Colonic mucosa (tissue), 4 donors: ENCODE measurements at regions not wholly inside any gene's neighbourhood (a gene's known extent, or its start where the extent isn't known, plus 50 kb on each side); places are given as distances from the start of the nearest gene placed in this dataset.

Experiments used
- DNase-seq: peaks from one replicate; pipeline ENCODE4 v3.0.0-alpha.2; 2020
- H3K27ac ChIP-seq: fragments of 200-600 bp; one replicate; pipeline ENCODE4 v1.8.0; 2021
- H3K27me3 ChIP-seq: fragments of 200-600 bp; one replicate; pipeline ENCODE4 v1.8.0; 2021
- H3K36me3 ChIP-seq: fragments of 200-600 bp; one replicate; pipeline ENCODE4 v1.8.0; 2021
- H3K4me1 ChIP-seq: fragments of 200-600 bp; one replicate; pipeline ENCODE4 v1.8.0; 2021; ENCODE audit warnings: mild to moderate bottlenecking
- H3K4me3 ChIP-seq: fragments of 200-600 bp; one replicate; pipeline ENCODE4 v1.8.0; 2021
- H3K9ac ChIP-seq, 2 donors: one replicate each; pipeline ENCODE4 v1.7.0; 2013; ENCODE audit warnings: control low read depth in 2 of 2, low read depth in 2 of 2, low read length in 2 of 2
- H3K9me3 ChIP-seq: fragments of 200-600 bp; one replicate; pipeline ENCODE4 v1.8.0; 2021
- intact Hi-C: fragments of 100-400 bp; cut with DNase I; formaldehyde crosslinking; loops from one replicate; pipeline ENCODE4 v1.14.1; 2022
- TF ChIP-seq, protein P1 (sequence below): fragments of 200-600 bp; IDR thresholded peaks from one replicate; pipeline ENCODE4 v1.8.0; 2022; ENCODE audit warnings: antibody characterized with exemption, mild to moderate bottlenecking
- donor health status: healthy.
- donor health status: DM: no; HTN: no; CAD: no.
- donor health status: DM: no; HTN: no; CAD: no.

DNA sequence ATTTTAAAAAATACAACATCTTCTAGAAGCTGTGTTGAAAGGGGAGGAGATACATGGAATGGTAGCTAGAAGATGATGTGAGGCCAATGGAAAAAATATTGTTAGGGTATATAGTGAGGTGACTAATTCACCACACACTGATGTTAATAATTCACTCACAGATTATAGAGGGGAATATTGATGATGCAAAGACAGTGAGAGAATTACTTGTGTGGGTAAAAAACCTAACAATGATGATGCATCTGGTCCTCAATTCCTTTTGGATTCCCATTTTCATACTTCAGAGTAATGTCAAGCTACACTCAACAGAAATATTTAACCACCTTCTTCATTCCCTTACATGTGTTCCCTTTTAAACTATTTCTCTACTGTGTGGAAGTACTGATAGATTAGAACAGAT lies 169.5 kb upstream of the DPYD start:
- Histone ChIP-seq H3K27me3 (no peaks in the 10 kb centered on the region), H3K4me1 (no peaks in the 10 kb centered on the region), H3K4me3 (no peak overlapping the region), H3K27ac (no peak overlapping the region), H3K36me3 (no peaks in the 10 kb centered on the region), H3K9ac (no peak overlapping the region), H3K9me3 (no peaks in the 10 kb centered on the region)
- no peak for DNase-seq
- intact Hi-C loops, result no loop called here
- TF ChIP-seq, protein P1, sequence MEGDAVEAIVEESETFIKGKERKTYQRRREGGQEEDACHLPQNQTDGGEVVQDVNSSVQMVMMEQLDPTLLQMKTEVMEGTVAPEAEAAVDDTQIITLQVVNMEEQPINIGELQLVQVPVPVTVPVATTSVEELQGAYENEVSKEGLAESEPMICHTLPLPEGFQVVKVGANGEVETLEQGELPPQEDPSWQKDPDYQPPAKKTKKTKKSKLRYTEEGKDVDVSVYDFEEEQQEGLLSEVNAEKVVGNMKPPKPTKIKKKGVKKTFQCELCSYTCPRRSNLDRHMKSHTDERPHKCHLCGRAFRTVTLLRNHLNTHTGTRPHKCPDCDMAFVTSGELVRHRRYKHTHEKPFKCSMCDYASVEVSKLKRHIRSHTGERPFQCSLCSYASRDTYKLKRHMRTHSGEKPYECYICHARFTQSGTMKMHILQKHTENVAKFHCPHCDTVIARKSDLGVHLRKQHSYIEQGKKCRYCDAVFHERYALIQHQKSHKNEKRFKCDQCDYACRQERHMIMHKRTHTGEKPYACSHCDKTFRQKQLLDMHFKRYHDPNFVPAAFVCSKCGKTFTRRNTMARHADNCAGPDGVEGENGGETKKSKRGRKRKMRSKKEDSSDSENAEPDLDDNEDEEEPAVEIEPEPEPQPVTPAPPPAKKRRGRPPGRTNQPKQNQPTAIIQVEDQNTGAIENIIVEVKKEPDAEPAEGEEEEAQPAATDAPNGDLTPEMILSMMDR, result no peak

DNA sequence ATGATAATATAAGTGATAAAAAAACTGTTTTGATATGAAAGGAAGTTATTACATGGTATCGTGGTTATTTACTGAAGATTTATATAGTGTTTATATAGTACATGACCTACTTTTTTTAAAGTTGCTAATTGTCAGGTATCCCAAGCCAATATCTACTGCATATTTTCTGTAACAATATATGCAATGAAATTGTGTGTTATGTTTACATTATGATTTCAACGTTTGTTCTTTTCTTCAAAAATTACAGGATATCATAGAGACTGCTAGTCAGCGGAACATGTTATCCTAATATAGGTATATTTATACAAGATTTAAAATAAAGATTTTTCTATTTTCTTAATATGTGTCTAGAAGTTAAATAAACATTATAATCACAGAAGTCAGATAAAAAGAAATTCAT lies 167.5 kb upstream of the DPYD start:
- Histone ChIP-seq H3K27ac (no peak overlapping the region), H3K9ac (no peak overlapping the region), H3K9me3 (no peaks in the 10 kb centered on the region), H3K27me3 (no peaks in the 10 kb centered on the region), H3K4me3 (no peak overlapping the region), H3K36me3 (no peaks in the 10 kb centered on the region), H3K4me1 (no peaks in the 10 kb centered on the region)
- DNase-seq, result no peak
- intact Hi-C loops, result no loop called here
- TF ChIP-seq, protein P1, result no peak

DNA sequence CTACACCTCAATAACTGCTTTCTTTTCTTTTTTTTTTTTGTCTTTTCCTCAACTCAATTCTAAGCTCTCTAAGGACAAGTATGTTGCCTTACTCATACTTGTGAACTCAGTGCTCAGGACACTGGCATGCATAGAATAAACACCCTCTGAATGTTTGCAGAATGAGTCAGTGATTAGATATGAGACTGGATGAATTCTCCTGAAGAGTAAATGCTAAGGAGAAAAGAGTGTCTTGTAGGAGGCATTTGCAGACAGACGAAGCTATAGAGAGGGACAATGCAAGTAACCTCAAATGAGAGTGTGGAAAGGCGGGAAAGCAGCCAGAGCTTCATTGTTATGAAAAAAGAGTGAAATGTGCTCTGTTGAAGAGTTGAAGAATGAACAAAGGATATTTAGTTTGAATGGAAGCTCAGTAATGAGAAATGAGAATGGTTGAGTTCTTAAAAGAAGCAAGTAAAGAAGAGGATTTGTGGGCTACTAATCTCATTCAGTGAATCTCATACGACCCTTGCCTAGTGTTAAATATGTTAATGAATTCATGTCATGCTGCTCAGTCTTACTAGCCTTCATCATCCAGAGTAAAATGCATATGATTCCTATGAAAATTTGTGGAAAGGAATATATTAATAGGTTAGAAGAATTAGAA lies 166.1 kb upstream of the DPYD start:
- intact Hi-C loops, result no loop called here
- Histone ChIP-seq H3K9ac (no peak overlapping the region), H3K27ac (no peak overlapping the region), H3K9me3 (no peaks in the 10 kb centered on the region), H3K36me3 (no peaks in the 10 kb centered on the region), H3K27me3 (no peaks in the 10 kb centered on the region), H3K4me1 (no peaks in the 10 kb centered on the region), H3K4me3 (no peak overlapping the region)
- TF ChIP-seq, protein P1, result no peak
- no peak for DNase-seq

DNA sequence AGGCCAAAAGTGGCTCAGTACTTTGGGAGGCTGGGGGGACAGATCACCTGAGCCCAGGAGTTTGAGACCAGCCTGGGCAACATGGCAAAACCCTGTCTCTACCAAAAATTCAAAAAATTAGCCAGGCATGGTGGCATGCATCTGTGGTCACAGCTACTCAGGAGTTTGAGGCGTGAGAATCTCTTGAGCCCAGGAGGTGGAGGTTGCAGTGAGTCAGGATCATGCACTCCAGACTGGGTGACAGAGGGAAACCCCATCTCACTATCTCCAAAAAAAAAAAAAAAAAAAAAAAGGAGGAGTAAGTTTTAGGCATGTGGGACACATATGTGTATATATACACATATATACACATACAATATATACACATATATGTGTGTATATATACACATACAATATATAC lies 165.3 kb upstream of the DPYD start:
- no peak overlapping the region for H3K27ac ChIP-seq
- no peaks in the 10 kb centered on the region for H3K9me3 ChIP-seq
- no peaks in the 10 kb centered on the region for H3K27me3 ChIP-seq
- H3K36me3 ChIP-seq, result no peaks in the 10 kb centered on the region
- DNase-seq, result no peak
- no peaks in the 10 kb centered on the region for H3K4me1 ChIP-seq
- intact Hi-C loops, result no loop called here
- TF ChIP-seq, protein P1, result no peak
- no peak overlapping the region for H3K9ac ChIP-seq
- H3K4me3 ChIP-seq, result no peak overlapping the region

DNA sequence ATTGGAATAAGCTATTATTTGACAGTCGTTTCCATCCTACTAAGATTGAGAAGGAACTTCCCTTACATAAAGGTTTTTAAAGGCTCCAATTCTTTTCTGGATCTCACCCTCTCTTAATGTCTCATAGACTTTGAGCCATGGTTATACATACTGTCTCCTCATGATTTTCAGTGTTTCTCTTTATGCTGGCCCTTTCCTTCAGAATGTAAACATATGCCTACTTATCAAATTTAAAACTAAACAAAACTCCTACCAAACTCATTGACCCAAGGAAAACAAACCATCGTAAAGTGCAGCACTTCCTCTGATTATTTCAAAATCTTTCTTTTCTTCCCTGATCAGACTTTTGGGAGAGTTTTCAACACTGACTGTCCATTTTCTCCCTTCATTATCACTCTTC lies 163.4 kb upstream of the DPYD start:
- Histone ChIP-seq H3K27me3 (no peaks in the 10 kb centered on the region), H3K9ac (no peak overlapping the region), H3K9me3 (no peaks in the 10 kb centered on the region), H3K4me1 (no peaks in the 10 kb centered on the region), H3K27ac (no peak overlapping the region), H3K36me3 (no peaks in the 10 kb centered on the region), H3K4me3 (no peak overlapping the region)
- intact Hi-C loops, result no loop called here
- TF ChIP-seq, protein P1, result no peak
- no peak for DNase-seq
